Inferior parietal cortex (tissue), 1 donor: ENCODE measurements at regions not wholly inside any gene's neighbourhood (a gene's known extent, or its start where the extent isn't known, plus 50 kb on each side); places are given as distances from the start of the nearest gene placed in this dataset.

Experiments
- DNase-seq: peaks from one replicate; pipeline ENCODE4 v3.0.0-alpha.2; 2016; ENCODE audit errors: extremely low spot score

DNA sequence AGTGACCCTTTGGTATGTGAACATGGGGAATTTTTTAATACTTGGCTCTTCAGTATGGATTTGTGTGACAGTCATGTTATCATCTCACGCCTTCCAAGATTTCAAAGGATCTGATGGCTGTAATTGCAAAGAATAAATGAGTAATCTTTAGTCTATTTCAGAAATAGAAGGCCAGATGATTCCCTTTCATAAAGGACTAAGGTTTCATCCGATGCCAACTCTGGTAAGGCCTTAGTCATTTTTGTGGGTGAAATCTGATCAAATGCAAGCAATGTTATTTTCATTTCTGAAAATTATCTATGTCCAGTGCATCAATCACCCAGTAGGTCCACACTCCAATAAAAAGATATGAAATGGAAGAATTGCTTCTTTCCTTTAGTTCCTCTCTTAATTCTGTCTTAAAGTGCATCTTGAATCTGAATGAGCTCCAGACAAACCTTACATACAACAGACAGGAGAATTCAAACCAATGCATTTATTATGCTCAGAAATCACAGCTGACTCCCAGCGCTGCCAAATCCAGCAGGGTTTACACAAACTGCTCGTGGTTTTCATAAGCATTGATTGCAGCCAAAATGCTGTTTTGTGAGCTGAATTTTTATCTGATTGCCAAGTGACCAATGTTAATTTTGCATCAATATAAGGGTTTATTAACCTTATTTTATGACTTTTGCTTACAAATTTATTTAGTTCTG lies 565.2 kb upstream of the MARCKS start:
- peak; percentile 45 for DNase-seq

GRCh38 chr6:113292646-113293422 lies 564.3 kb upstream of the MARCKS start:
- DNase-seq: no peak

- DNase-seq: no peak
Observed at GRCh38 chr6:113293423-113293740, 563.8 kb upstream of the MARCKS start.

- DNase-seq: no peak
Observed at GRCh38 chr6:113299531-113299930, 557.6 kb upstream of the MARCKS start.

GRCh38 chr6:113301651-113302050 lies 555.5 kb upstream of the MARCKS start:
- no peak for DNase-seq

DNA sequence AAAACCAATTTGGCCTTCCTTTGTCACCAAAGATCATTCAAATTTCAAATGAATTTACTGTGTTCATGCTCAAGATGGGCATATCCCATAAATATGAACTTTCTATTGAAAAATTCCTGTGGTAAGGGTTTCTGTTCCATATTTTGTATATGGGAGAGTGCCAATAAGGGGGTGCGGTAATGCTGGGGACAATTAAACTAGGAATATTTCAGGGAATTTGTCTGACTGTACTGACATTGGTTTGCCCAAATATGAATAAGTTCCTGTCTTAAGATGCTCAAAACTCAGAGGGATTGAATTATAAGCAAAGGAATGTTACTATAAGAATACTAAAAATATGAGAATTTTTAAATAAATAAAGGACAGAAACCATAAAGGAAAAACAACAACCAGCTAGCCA lies 553.0 kb upstream of the MARCKS start:
- no peak for DNase-seq

DNA sequence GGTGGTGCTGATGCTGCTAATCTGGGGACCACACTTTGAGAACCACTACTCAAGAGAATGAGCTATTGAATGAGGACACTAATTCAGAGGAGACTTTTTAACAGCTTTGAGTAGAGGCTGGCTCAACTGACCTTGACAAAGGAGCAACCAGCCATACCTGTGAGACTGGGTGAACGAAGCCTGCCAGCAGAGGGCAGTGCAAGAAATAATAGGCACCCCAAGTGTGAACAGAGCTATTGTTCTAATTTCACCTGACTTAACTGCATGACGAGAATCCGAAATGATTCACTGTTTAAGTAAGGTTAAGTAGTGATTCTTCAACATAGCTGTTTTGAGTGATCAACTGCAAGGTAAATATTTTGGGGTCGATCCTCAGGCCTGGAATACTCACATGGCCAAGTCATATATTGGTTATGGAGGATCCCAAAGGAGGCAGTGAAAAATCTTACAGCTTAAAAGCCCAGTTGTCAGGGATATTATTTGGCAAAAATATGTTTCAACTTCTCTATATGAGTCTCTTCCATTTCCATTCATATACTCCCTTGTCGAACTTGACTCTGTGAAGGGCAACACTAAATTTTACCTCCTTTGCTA lies 550.5 kb upstream of the MARCKS start:
- peak; percentile 36 for DNase-seq

GRCh38 chr6:113308266-113308665 lies 548.9 kb upstream of the MARCKS start:
- no peak for DNase-seq

- no peak for DNase-seq
Observed at GRCh38 chr6:113313841-113314240, 543.3 kb upstream of the MARCKS start.

DNA sequence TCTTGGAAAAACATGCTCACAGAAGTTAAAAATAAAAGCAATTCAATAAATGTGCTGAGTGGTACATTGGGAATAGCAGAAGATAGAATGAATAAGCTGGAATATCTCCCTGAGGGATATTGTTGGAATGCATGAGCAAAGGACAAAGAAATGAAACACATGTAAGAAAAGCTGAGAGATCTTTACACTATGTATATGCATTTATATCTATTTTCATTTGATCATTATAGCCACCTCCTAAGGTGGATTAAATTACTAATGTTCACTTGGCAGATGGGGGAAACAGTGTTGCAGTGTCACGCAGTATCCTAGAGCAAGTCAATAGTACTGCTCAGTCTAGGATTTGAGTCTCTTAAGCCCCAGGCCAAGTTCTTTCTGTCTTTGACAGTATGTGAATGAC lies 542.0 kb upstream of the MARCKS start:
- no peak for DNase-seq

GRCh38 chr6:113315879-113316278 lies 541.3 kb upstream of the MARCKS start:
- DNase-seq: no peak

- no peak for DNase-seq
Observed at GRCh38 chr6:113317442-113317841, 539.7 kb upstream of the MARCKS start.

DNA sequence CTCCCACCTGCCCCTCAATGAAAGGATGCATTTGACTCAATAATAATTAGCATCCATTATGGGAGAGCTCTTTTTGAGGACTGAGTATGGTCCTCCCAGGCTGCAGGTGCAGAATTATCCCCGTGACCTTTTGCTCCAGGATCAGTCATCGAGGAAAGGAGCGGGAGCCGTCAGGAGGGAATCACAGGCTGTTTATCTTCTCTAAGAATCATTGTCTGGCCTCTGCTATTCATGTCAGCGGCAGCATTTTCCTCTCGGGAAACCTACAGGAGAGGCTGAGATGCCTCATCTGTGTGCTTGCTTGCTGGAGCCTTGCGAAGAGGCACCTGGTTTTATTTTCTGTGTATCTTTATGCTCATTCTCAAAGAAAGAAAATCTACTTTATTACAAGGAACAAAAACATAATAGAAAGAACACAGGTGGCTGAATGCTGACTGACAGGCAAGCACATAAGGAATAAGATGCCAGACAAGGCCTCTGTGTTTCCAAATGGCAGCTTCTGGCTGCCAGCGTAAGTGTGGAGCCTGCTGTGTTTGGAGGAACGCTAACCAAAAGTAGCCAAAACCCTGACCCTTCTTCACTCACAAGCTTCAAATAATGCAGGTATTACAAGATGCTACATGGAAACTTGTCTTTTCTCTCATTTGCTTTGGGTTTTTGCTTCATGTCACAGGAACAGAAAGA lies 539.1 kb upstream of the MARCKS start:
- DNase-seq: peak; percentile 24

GRCh38 chr6:113318575-113318917 lies 538.6 kb upstream of the MARCKS start:
- no peak for DNase-seq

DNA sequence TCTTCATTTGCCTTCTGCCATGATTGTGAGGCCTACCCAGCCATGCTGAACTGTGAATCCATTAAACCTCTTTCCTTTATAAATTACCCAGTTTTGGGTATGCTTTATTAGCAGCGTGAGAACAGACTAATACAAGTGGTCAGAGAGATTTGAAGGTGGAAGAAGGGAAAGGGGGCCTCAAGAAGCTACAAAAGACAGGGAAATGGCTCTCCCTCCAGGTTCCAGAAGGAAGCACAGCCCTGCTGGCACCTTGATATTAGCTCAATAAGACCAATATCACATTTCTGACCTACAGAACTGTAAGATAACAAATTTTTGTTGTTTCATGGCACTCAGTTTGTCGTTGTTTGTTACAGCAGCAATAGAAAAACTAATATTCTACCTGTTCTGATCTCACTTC lies 536.5 kb upstream of the MARCKS start:
- DNase-seq: no peak

GRCh38 chr6:113326781-113327180 lies 530.4 kb upstream of the MARCKS start:
- DNase-seq: no peak

- peak; percentile 22 for DNase-seq
Observed at GRCh38 chr6:113328886-113329381, 528.2 kb upstream of the MARCKS start.

- no peak for DNase-seq
Observed at GRCh38 chr6:113329942-113330635, 527.1 kb upstream of the MARCKS start.

GRCh38 chr6:113330636-113330946 lies 526.6 kb upstream of the MARCKS start:
- no peak for DNase-seq

DNA sequence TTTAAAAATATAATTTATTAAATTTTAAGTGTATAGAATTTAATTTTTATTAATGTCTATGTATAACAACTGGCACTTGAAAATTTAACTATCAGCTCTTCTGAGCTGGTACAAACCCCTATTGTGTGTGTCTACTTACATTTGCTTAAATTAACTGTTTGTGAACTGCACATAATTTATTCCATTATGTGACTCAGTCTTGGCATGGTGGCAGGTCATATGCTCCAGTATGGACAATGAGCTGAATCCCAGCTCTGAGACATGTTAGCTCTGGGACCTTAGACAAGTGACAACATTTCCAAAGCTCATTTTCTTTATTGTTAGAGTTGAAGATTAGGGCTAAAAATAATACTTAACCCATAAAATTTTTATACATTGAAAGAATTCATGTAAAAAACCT lies 526.1 kb upstream of the MARCKS start:
- no peak for DNase-seq

GRCh38 chr6:113338644-113339043 lies 518.5 kb upstream of the MARCKS start:
- DNase-seq: no peak

GRCh38 chr6:113339209-113339608 lies 517.9 kb upstream of the MARCKS start:
- DNase-seq: no peak
